ENCODE measurements at regions not wholly inside any gene's neighbourhood (a gene's known extent, or its start where the extent isn't known, plus 50 kb on each side); places are given as distances from the start of the nearest gene placed in this dataset.

DNA sequence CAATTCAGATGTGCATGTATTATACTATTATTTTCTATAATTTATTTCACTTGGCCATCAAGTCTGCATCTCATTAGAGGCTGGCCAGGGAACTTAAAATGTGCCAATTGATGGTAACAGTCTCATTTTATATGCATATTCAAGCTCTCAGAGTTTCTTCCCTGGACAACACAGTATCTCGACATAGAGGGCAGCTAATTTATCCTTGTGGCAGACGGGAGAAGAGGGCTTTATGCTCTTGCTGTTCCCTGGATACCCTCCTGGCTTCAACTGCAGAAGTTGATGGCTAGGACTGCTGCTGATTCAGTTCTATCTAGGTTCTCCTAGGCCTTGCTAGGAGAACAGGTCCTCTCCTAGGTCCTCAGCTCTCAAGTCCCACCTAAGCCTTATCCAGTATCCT, 99.1 kb upstream of the NPHP3 start:
- DNase-seq = no peak

DNA sequence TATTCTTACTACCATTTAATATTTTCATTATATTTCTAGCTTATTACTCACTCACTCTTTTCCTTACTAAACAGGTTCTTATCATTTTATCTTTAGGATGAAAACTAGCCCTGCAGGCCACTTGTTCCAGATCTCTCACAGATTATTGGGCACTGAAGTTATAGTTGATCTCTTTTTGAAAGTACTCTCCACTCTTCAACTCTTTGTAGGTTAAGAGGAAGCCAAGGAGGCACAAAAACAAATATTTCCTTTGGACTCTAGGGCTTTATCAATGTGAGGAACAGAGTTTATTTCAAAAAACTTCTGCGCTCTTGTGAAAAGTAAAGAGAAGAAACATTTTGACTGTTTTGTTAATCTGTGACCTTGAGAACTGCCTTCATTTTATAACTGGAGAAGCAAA, 96.0 kb upstream of the NPHP3 start:
- no peak for DNase-seq

DNA sequence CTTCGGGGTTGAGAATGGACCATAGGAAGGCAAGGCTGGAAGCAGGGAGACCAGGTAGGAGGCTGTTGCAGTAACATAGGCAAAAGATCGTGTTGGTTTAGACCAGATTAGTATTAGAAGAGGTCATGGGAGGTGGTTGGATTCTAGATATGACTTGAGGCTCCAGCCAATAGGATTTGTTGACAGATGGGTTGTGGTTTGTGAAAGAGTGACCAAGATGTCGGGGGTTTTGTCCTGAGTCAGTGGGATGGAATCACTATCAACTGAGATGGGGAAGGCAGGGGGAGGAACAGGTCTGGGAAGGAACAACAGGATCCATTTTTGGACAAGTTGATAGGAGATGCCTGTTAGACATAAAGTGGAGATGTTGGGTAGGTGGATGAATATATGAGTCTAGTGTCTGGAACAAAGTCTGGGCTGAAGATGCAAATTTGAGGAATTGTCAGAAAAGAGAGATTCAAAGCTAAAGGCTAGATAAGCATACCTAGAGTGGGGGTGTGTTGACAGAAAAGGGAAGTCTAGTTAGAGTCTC, 95.5 kb upstream of the NPHP3 start:
- DNase-seq = no peak

DNA sequence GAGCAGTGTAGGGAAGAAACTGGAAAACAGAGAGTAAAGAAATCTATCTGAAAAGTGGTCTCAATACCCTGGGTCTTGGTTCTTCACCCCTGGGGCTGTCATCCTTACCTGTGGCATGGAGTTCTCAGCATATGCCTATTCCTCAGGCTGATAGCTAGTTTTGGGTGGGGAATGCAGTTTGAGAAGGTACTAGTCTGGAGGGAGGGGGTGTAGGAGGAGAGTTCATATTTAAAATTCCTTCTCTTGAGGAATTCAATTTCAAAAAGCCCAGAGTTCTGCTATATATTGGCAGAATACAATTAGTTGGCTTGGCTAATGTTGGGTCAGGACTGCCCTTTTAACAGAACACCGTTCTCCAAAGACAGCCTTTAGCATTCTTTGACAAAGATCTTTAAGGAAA, 82.9 kb upstream of the NPHP3 start:
- no peak for DNase-seq

DNA sequence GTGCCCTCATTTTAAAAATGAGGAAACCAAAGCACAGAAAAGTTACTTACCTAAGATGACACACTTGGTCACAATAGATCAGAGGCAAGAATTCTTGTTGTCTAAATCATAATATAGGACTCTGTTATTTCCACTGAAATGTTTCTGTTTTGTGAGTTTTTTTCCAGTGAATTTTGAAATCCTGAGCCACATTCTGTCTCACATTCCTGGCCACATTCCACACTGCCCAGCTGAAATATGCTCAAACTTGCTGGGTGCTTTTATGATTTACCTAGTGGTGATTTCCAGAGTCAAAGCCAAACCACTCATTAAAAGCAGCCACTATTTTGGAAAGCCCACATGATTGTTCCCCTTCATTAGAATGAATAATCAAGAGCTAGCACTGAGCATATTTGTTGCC, 82.3 kb upstream of the NPHP3 start:
- peak; percentile 77 for DNase-seq

DNA sequence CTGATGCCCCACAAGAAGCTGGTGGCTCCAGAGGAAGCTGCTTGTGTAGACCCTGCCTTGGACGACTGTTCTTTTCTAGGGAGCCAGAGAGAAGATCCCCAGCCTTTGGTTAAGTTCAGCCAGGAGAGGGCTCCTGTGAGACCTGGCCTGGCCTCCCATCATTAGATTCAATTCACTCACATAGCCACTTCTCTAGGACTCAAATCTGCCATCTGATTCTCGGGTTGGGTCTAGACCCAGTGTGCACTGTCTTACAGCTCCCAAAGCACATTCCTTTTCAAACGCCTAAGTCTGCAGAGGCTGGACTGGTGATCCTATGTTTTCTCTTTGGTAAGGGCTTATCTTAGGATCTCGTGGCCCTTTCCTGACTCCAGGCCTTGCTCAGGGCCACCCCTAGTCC, 81.7 kb upstream of the NPHP3 start:
- peak; percentile 7 for DNase-seq

DNA sequence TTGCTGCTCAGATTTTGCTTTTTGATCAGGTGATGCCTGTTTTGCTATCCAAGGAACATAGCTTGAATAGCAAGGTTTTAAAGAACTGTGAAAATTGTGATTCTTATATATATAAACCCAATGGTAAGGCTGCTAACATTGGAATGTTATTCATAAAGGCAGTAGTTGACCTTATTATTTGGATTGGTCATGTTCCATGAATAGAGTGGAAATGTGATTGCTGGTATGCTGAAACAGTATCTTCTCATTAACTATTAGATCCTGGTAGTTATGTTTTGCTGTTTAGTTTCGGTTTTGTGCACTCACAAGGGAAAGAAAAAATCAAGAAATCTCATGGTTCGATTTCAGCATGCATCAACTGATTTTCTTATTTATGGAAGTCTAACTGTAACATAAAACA, 78.7 kb upstream of the NPHP3 start:
- no peak for DNase-seq

DNA sequence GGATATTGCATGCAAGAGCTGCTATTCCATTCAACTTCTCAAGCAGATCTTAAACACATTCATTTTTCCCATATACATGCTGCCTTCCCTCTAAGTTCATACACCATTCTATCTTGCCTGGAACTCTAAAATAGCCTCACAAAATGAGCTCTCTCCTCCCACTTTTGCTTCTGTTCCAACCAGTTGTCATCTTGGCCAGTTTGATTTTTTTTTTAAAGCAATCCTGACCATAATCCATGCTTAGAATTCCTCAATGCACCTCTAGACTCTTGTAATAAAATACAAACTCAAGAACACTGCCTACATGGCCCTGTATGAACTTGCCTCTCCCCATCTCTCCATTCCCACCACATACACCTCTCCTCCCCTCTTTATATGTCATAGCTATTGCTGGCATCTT, 68.6 kb upstream of the NPHP3 start:
- DNase-seq = no peak

DNA sequence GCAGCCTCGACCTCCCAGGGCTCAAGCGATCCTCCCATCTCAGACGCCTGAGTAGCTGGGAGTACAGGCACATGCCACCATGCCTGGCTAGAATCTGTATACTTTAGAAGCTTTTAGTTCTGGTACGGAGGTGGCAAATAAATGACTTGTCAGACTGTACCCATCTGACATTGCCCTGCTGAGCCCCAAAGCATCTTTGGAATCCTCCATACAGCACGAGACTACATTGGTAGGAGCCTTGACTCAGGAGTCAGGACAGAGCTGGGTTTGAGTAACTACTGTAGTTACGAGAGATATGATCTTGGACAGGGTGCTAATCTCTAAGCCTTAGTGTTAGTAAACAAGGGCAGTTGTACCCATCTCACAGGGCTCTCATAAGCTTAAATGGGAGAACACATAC, 67.8 kb upstream of the NPHP3 start:
- DNase-seq = no peak

DNA sequence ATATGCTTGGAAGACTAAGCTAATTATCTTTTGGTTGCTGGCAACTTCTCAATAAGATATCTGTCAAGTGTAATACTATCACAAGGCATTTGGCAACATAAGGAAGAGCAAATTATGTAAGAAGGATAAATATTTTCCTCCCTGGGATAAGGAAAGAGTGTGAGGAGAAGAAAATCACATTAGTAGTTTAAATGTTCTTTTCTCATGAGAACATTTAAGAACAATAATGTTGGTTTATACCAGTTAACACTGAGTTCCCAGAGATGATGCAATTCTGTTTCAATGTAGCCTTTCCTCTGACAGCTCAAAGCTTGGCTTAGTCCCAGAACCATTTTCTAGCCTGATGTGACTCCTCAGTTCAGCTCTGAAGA, 66.1 kb upstream of the NPHP3 start:
- DNase-seq = peak; percentile 92

DNA sequence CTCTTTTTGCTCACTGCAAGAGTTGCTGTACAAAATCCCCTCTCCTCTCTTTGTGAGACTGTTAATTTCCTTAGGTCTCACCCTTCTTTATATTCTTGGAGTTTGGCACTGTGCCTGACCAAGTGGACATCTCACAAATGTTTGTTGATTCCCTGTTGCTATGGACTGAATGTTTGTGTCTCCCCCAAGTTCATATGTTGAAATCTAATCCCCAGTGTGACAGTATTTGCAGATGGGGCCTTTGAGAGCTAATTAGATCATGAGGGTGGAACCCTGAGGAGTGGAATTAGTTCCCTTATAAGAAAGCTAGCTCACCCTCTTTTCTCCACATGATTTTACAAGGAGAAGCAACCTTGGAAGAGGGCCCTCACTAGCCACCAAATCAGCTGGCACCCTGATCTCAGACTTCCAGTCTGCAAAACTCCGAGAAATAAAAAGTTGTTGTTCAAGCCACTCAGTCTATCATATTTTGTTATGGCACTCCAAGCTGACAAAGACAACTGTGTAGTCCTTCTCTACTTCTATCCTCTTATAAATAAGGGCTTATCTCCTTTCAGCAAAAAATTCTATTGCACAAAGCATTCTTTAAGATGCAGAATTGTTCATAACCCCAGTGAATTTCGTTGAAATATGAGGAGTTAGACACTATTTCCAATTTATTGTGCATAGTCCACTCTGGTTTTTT, 65.5 kb upstream of the NPHP3 start:
- DNase-seq = peak; percentile 38

DNA sequence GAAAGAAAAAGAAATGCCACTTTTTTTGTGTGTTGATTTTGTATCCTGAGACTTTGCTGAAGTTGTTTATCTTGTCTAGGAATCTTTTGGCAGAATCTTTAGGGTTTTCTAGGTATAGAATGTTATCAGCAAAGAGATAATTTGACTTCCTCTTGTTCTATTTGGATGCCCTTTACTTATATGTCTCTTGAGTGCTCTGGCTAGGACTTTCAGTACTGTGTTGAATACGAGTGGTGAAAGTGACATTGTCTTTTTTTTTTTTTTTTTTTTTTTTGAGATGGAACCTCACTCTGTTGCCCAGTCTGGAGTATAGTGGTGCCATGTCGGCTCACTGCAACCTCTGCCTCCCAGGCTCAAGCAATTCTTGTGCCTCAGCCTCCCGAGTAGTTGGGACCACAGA, 64.7 kb upstream of the NPHP3 start:
- no peak for DNase-seq

DNA sequence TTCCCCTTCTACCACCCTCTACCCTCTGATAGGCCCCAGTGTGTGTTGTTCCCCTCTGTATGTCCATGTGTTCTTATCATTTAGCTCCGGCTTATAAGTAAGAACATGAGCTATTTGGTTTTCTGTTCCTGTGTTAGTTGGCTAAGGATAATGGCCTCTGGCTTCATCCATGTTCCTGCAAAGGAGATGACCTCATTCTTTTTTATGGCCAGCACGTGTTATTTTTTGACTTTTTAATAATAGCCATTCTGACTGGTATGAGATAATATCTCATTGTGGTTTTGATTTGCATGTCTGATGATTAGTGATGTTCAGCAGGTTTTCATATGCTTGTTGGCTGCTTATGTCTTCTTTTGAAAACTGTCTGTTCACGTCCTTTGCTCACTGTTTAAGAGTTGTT, 63.1 kb upstream of the NPHP3 start:
- DNase-seq = peak; percentile 69

DNA sequence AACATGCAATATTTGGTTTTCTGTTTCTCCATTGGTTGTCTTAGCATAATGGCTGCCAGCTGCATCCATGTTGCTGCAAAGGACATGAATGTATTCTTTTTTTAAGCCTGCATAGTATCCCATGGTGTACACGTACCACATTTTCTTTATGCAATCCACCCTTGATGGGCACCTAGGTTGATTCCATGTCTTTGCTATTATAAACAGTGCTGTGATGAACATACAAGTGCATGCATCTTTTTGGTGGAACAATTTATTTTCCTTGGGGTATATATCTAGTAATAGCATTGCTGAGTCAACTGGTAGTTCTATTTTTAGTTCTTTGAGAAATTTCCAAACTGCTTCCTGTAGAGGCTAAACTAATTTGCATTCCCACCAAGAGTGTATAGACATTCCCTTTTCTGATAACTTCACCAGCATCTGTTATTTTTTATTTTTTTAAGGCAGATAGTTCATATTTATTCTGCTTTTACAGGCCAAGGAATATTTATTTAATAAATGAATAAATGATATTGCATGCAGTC, 62.4 kb upstream of the NPHP3 start:
- peak; percentile 27 for DNase-seq

DNA sequence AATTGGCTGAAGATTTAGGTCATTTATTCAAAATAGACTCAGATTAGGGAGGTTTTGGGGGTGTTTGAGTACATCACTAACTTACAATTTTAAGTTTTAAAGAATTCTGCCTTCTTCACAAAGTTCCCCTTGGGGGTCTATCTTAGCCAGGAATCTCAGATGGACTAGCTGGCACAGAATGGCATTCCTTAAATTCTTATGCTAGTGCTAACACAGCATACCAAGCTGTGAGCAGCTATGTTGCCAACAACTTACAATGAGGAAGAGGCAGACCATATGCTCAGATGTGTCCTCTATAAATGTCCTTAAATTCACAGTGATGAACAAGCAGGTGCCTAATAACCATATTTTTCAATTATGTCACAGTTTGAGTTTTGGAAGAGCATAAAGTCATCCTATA, 60.9 kb upstream of the NPHP3 start:
- peak; percentile 72 for DNase-seq

DNA sequence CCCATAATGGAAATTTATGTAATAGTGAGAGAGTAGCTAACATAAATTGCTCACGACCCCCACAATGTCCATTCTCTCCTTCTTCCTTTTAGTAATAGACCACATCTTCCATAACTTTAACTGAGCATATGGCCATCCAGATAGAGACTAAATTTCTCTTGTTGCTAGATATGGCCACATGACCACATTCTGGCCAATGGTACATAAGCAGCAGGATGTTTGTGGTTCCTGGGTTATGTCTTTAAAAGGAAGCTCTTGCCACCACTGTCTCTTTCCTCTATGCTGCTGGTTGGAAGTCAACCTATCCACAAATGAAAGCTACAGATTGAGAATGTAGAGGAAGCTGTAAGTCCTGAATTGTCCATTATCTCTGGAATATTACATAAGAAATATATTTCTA, 59.7 kb upstream of the NPHP3 start:
- no peak for DNase-seq

DNA sequence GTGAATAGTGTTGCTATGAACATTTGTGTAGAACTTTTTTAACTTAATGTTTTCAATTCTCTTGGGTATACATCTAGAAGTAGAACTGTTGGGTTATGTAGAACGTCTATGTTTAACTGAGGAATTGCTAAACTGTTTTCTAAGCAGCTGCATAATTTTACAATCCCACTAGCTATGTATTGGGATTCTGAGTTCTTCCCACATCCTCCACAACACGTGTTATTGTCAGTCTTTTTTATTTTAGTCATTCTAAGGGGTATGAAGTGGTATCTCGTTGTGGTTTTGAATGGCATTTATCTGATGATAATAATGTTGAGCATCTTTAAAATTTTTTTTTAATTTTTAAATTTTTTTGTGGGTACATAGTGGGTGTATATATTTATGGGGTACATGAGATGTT, 55.0 kb upstream of the NPHP3 start:
- DNase-seq = no peak

DNA sequence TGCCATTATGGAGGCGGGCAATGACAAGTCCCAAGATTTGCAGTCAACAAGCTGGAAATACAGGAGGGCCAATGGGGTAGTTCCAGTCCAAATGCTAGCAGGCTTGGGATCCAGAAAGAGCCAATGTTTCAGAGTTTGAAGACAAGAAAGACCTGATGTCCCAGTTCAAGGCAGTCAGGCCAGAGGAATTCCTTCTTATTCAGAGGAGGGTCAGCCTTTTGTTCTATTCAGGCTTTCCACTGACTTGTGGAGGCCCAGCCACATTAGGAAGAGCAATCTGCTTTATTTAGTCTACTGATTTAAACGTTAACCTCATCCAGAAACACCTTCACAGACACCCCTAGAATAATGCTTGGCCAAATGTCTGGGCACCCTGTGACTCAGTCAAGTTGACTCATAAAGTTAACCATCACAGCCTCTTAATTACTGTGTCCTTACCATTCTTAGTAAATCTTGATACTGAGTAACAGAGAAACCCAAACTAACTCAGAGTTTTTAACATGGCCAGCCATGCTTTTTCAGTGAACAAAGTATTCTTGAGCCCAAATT, 50.9 kb upstream of the NPHP3 start:
- peak; percentile 17 for DNase-seq

DNA sequence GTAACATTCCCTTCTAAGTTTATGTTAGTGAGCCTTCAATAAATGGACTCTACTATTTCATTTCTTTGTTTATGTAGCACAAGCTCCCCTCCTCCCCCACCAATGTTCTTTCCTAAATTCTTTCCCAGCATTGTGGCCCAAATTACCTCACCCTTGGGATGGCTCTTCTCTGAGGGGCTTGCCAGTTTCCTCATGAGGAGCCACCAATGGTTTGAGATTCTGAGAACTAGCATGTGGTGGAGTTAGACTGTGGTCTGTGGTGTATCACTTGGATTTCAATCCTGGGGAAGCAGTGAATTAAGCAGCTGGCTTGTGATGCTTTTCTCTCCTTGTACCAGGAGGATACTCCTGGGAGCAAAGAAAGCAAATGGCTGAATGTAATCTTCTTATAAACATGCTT, 50.0 kb upstream of the NPHP3 start:
- no peak for DNase-seq
